IMR-90 (cell line): ENCODE measurements at regions not wholly inside any gene's neighbourhood (a gene's known extent, or its start where the extent isn't known, plus 50 kb on each side); places are given as distances from the start of the nearest gene placed in this dataset.

Experiments
- ATAC-seq: fragments of 200-7000 bp; cut with Tn5 transposase; 2 replicates; pipeline ENCODE4 v1.9.1; 2020; ENCODE audit warnings: low read depth, mild to moderate bottlenecking, moderate library complexity
- BruUV-seq: library from RNA; stranded (reverse); fragments of 400-500 nt; replicated peaks from 2 replicates; lab custom pipeline; 2021; lab: Mats Ljungman, UMichigan
- CTCF ChIA-PET: fragments of 300-600 bp; formaldehyde crosslinking; extraction: SDS; loops from one replicate; lab custom pipeline; 2021; ENCODE audit warnings: antibody characterized with exemption; lab: Yijun Ruan, JAX
- POLR2A ChIA-PET: fragments of 300-600 bp; sonication (Branson Sonifier 250); formaldehyde crosslinking; loops from one replicate; lab custom pipeline; 2022; ENCODE audit warnings: antibody characterized with exemption; ENCODE audit not compliant: unreplicated experiment; lab: Charles Lee
- DNase-seq: peaks from one replicate; pipeline ENCODE4 v3.0.0; 2013
- H2AFZ ChIP-seq: replicated peaks from 2 replicates; pipeline ENCODE3; 2013; ENCODE audit warnings: low read length, mild to moderate bottlenecking; ENCODE audit not compliant: poor library complexity
- H2AK5ac ChIP-seq: 2 replicates; pipeline ENCODE4 v1.6.1; 2013; ENCODE audit warnings: low read depth, low read length, inconsistent platforms
- H2AK9ac ChIP-seq: replicated peaks from 2 replicates; pipeline ENCODE3; 2013; ENCODE audit warnings: mild to moderate bottlenecking, low read depth, low read length, moderate library complexity; ENCODE audit not compliant: poor library complexity
- H2BK120ac ChIP-seq: 2 replicates; pipeline ENCODE4 v1.6.1; 2013; ENCODE audit warnings: low read depth, low read length, inconsistent platforms
- H2BK15ac ChIP-seq: 3 replicates; pipeline ENCODE4 v1.6.1; 2013; ENCODE audit warnings: low read depth, low read length, inconsistent platforms
- H2BK20ac ChIP-seq: 2 replicates; pipeline ENCODE4 v1.6.1; 2013; ENCODE audit warnings: low read depth, mild to moderate bottlenecking, inconsistent platforms, low read length, moderate library complexity
- H2BK5ac ChIP-seq: 2 replicates; pipeline ENCODE4 v1.6.1; 2013; ENCODE audit warnings: mild to moderate bottlenecking, low read depth, low read length, inconsistent platforms; ENCODE audit not compliant: poor library complexity, severe bottlenecking
- H3K14ac ChIP-seq: replicated peaks from 2 replicates; pipeline ENCODE4 v1.6.1; 2013; ENCODE audit warnings: low read depth, low read length, inconsistent platforms
- H3K18ac ChIP-seq: 2 replicates; pipeline ENCODE4 v1.6.1; 2013; ENCODE audit warnings: low read depth, low read length, control low read depth
- H3K23ac ChIP-seq: 2 replicates; pipeline ENCODE4 v1.6.1; 2013; ENCODE audit warnings: low read depth, low read length, inconsistent platforms
- H3K27ac ChIP-seq: 2 replicates; pipeline ENCODE4 v1.5.1; 2013; ENCODE audit warnings: mild to moderate bottlenecking, control low read depth, low read length; ENCODE audit not compliant: insufficient read depth
- H3K27me3 ChIP-seq: 2 replicates; pipeline ENCODE4 v1.6.1; 2013; ENCODE audit warnings: low read length; ENCODE audit not compliant: control insufficient read depth, insufficient read depth
- H3K36me3 ChIP-seq: 2 replicates; pipeline ENCODE4 v1.6.1; 2013; ENCODE audit warnings: low read length, mixed read lengths; ENCODE audit not compliant: control insufficient read depth, insufficient read depth
- H3K4ac ChIP-seq: 2 replicates; pipeline ENCODE4 v1.6.1; 2013; ENCODE audit warnings: low read depth, low read length, inconsistent platforms
- H3K4me1 ChIP-seq: 2 replicates; pipeline ENCODE4 v1.6.1; 2013; ENCODE audit warnings: low read length, mixed read lengths; ENCODE audit not compliant: control insufficient read depth, insufficient read depth
- H3K4me2 ChIP-seq: 2 replicates; pipeline ENCODE4 v1.6.1; 2013; ENCODE audit warnings: low read depth, mild to moderate bottlenecking, control low read depth, low read length, moderate library complexity
- H3K4me3 ChIP-seq: 2 replicates; pipeline ENCODE4 v1.5.1; 2013; ENCODE audit warnings: low read depth, mild to moderate bottlenecking, control low read depth, low read length, moderate library complexity; ENCODE audit not compliant: insufficient read depth
- H3K56ac ChIP-seq: 2 replicates; pipeline ENCODE4 v1.6.1; 2013; ENCODE audit warnings: low read length, inconsistent platforms; ENCODE audit not compliant: insufficient read depth; ENCODE audit errors: extremely low read depth
- H3K79me1 ChIP-seq, 2 experiments: 2 replicates each; pipeline ENCODE4 v1.6.1; 2013; ENCODE audit warnings: low read length in 2 of 2, inconsistent platforms in 1 of 2, low read depth in 1 of 2
- H3K9ac ChIP-seq: 2 replicates; pipeline ENCODE4 v1.6.1; 2013; ENCODE audit warnings: low read depth, low read length, control low read depth
- H3K9me1 ChIP-seq: 2 replicates; pipeline ENCODE4 v1.6.1; 2013; ENCODE audit warnings: low read length, inconsistent platforms; ENCODE audit not compliant: insufficient read depth
- H3K9me3 ChIP-seq: 2 replicates; pipeline ENCODE4 v1.6.1; 2013; ENCODE audit warnings: low read length; ENCODE audit not compliant: control insufficient read depth, insufficient read depth
- H4K20me1 ChIP-seq: 2 replicates; pipeline ENCODE4 v1.6.1; 2013; ENCODE audit warnings: low read length, inconsistent platforms; ENCODE audit not compliant: insufficient read depth
- H4K5ac ChIP-seq: 2 replicates; pipeline ENCODE4 v1.6.1; 2013; ENCODE audit warnings: mild to moderate bottlenecking, low read depth, low read length, control low read depth
- H4K8ac ChIP-seq, 2 experiments: 2 replicates each; pipeline ENCODE4 v1.6.1; 2013; ENCODE audit warnings: low read depth in 2 of 2, low read length in 2 of 2, control low read depth in 1 of 2, inconsistent platforms in 1 of 2
- H4K91ac ChIP-seq: 2 replicates; pipeline ENCODE4 v1.6.1; 2013; ENCODE audit warnings: low read depth, low read length, inconsistent platforms; ENCODE audit not compliant: insufficient read depth
- BHLHE40 ChIP-seq: fragments of 150-350 bp; IDR thresholded peaks from 2 replicates; pipeline ENCODE4 v1.6.1; 2016; ENCODE audit warnings: mild to moderate bottlenecking, low read depth, low read length
- CEBPB ChIP-seq: IDR thresholded peaks from 2 replicates; pipeline ENCODE4 v1.6.1; 2012; ENCODE audit warnings: low read depth, low read length, improper control_type of control experiment
- CHD1 ChIP-seq: IDR thresholded peaks from 2 replicates; pipeline ENCODE4 v1.6.1; 2012; ENCODE audit warnings: low read depth, low read length, improper control_type of control experiment
- FOS ChIP-seq: fragments of 150-350 bp; IDR thresholded peaks from 2 replicates; pipeline ENCODE4 v1.6.1; 2016; ENCODE audit warnings: low read depth, low read length
- MAFK ChIP-seq: IDR thresholded peaks from 2 replicates; pipeline ENCODE4 v1.6.1; 2012; ENCODE audit warnings: low read depth, low read length, improper control_type of control experiment
- MAZ ChIP-seq: IDR thresholded peaks from 2 replicates; pipeline ENCODE4 v1.6.1; 2012; ENCODE audit warnings: low read depth, mild to moderate bottlenecking, low read length, improper control_type of control experiment, moderate library complexity, borderline replicate concordance
- MXI1 ChIP-seq: IDR thresholded peaks from 2 replicates; pipeline ENCODE4 v1.6.1; 2012; ENCODE audit warnings: low read depth, mild to moderate bottlenecking, low read length, moderate library complexity, borderline replicate concordance
- NFE2L2 ChIP-seq: fragments of 150-350 bp; IDR thresholded peaks from 2 replicates; pipeline ENCODE4 v1.6.1; 2016; ENCODE audit warnings: low read depth, mild to moderate bottlenecking, low read length
- POLR2A ChIP-seq: IDR thresholded peaks from 2 replicates; pipeline ENCODE4 v1.6.1; 2012; ENCODE audit warnings: mild to moderate bottlenecking, low read depth, low read length
- RAD21 ChIP-seq: IDR thresholded peaks from 2 replicates; pipeline ENCODE4 v1.6.1; 2012; ENCODE audit warnings: low read length, improper control_type of control experiment
- RCOR1 ChIP-seq: IDR thresholded peaks from 2 replicates; pipeline ENCODE4 v1.6.1; 2012; ENCODE audit warnings: mild to moderate bottlenecking, low read length, improper control_type of control experiment; ENCODE audit not compliant: insufficient replicate concordance
- RFX5 ChIP-seq: IDR thresholded peaks from 2 replicates; pipeline ENCODE4 v1.8.0; 2012; ENCODE audit warnings: low read depth, mild to moderate bottlenecking, low read length, moderate library complexity
- SMC3 ChIP-seq: fragments of 150-350 bp; IDR thresholded peaks from 2 replicates; pipeline ENCODE4 v1.6.1; 2016; ENCODE audit warnings: low read depth, mild to moderate bottlenecking, antibody characterized with exemption, low read length, moderate library complexity
- WGBS, 2 experiments: methylation state at CpG; one replicate each; pipeline versions ENCODE4 v1.1.5 to v1.1.7; 2013; ENCODE audit warnings: missing lambda C conversion rate in 2 of 2; ENCODE audit not compliant: insufficient read length in 1 of 2; ENCODE audit errors: extremely low coverage in 2 of 2; 5-methylcytosine and 5-hydroxymethylcytosine counted together
- dilution Hi-C: fragments of 300-500 bp; cut with HindIII; formaldehyde crosslinking; loops from one replicate; pipeline ENCODE4 v1.14.3; 2018; ENCODE audit warnings: low sequenced_read_pairs; ENCODE audit not compliant: unreplicated experiment
- in situ Hi-C: fragments of 300-500 bp; cut with MboI; formaldehyde crosslinking; loops from 3 replicates; pipeline ENCODE4 v1.14.3; 2019; ENCODE audit warnings: low sequenced_read_pairs, inconsistent platforms, mixed read lengths
- intact Hi-C: fragments of 100-400 bp; cut with micrococcal nuclease; formaldehyde crosslinking; loops from 2 replicates; pipeline ENCODE4 v1.10.0; 2022
- TF ChIP-seq, protein P1 (sequence below): fragments of 150-350 bp; IDR thresholded peaks from 2 replicates; pipeline ENCODE4 v1.6.1; 2016; ENCODE audit warnings: low read depth, mild to moderate bottlenecking, low read length, moderate library complexity, borderline replicate concordance
- TF ChIP-seq, protein P2 (sequence below): conservative IDR thresholded peaks from 2 replicates; pipeline ENCODE4 v1.5.1; 2012; ENCODE audit warnings: mild to moderate bottlenecking, low read depth, low read length, improper control_type of control experiment
- TF ChIP-seq, protein P3 (sequence below): fragments of 150-350 bp; IDR thresholded peaks from 2 replicates; pipeline ENCODE4 v1.6.1; 2017; ENCODE audit warnings: mild to moderate bottlenecking, antibody characterized with exemption, low read length, low read depth

DNA sequence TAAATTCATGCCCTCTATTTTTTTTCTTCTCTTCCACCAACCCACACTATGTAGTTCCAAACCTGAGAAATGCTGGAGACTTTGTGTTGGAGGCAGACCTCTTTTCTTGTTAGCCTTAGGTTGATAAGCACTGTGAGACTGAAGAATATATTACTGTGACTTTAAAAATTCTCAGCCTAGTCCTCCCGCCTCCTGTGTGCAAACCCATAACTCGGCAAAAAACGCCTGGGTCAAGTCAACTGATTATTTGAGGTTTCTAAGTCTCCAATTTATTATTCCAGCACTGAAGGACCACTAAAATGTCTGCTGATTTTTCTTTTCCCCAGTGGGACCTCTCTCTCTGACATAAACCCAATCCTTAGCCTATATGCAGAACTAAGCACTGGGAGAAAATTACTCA is 1946.0 kb upstream of the RAG2 start:
- no peak overlapping the region for H3K27ac ChIP-seq
- no TSS peak for BruUV-seq
- DNase-seq: no peak

More for the DNA sequence above, 1946.0 kb upstream of the RAG2 start:
- POLR2A ChIA-PET: no interaction called here
- Histone ChIP-seq H3K56ac (no peak overlapping the region), H3K14ac (no peak overlapping the region), H3K36me3 (no peaks in the 10 kb centered on the region), H3K9me3 (no peaks in the 10 kb centered on the region), H3K27me3 (no peaks in the 10 kb centered on the region), H3K18ac (no peak overlapping the region), H3K9ac (no peak overlapping the region), H2AK9ac (no peak overlapping the region), H2BK5ac (no peak overlapping the region), H2BK20ac (no peak overlapping the region), H4K5ac (no peak overlapping the region), H4K91ac (no peak overlapping the region), H3K79me1 (no peaks in the 10 kb centered on the region), H3K9me1 (no peaks in the 10 kb centered on the region), H2BK120ac (no peak overlapping the region; the same call in 1 of the 2 replicates), H4K20me1 (no peaks in the 10 kb centered on the region), H3K4me1 (no peaks in the 10 kb centered on the region), H2AK5ac (no peak overlapping the region), H4K8ac (no peak overlapping the region), H2AFZ (no peak overlapping the region), H3K4ac (no peak overlapping the region), H3K23ac (no peak overlapping the region), H3K4me2 (no peak overlapping the region), H3K4me3 (no peak overlapping the region), H2BK15ac (no peak overlapping the region)
- intact Hi-C loops (no loop called here), in situ Hi-C loops (no loop called here), dilution Hi-C loops (no loop called here)
- TF ChIP-seq CHD1 (no peak), MAZ (no peak), BHLHE40 (no peak), RFX5 (no peak), FOS (no peak), CEBPB (no peak), POLR2A (no peak), RCOR1 (no peak), SMC3 (no peak), RAD21 (no peak), MXI1 (no peak), NFE2L2 (no peak), MAFK (no peak)
- TF ChIP-seq, protein P1, sequence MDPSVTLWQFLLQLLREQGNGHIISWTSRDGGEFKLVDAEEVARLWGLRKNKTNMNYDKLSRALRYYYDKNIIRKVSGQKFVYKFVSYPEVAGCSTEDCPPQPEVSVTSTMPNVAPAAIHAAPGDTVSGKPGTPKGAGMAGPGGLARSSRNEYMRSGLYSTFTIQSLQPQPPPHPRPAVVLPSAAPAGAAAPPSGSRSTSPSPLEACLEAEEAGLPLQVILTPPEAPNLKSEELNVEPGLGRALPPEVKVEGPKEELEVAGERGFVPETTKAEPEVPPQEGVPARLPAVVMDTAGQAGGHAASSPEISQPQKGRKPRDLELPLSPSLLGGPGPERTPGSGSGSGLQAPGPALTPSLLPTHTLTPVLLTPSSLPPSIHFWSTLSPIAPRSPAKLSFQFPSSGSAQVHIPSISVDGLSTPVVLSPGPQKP: no peak
- TF ChIP-seq, protein P2, sequence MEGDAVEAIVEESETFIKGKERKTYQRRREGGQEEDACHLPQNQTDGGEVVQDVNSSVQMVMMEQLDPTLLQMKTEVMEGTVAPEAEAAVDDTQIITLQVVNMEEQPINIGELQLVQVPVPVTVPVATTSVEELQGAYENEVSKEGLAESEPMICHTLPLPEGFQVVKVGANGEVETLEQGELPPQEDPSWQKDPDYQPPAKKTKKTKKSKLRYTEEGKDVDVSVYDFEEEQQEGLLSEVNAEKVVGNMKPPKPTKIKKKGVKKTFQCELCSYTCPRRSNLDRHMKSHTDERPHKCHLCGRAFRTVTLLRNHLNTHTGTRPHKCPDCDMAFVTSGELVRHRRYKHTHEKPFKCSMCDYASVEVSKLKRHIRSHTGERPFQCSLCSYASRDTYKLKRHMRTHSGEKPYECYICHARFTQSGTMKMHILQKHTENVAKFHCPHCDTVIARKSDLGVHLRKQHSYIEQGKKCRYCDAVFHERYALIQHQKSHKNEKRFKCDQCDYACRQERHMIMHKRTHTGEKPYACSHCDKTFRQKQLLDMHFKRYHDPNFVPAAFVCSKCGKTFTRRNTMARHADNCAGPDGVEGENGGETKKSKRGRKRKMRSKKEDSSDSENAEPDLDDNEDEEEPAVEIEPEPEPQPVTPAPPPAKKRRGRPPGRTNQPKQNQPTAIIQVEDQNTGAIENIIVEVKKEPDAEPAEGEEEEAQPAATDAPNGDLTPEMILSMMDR: no peak
- TF ChIP-seq, protein P3, sequence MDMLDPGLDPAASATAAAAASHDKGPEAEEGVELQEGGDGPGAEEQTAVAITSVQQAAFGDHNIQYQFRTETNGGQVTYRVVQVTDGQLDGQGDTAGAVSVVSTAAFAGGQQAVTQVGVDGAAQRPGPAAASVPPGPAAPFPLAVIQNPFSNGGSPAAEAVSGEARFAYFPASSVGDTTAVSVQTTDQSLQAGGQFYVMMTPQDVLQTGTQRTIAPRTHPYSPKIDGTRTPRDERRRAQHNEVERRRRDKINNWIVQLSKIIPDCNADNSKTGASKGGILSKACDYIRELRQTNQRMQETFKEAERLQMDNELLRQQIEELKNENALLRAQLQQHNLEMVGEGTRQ: no peak
- CTCF ChIA-PET: no interaction called here
- ATAC-seq: no peak
- 20% methylated on average over 1 of the region's 3 CpGs; no CpG with 5 or more reads in 1 of the 2 experiments for WGBS, 2 experiments
